DOHH2 (cell line): ENCODE measurements at regions not wholly inside any gene's neighbourhood (a gene's known extent, or its start where the extent isn't known, plus 50 kb on each side); places are given as distances from the start of the nearest gene placed in this dataset.

Source experiments
- H3F3A ChIP-seq: fragments of 200-600 bp; sonication (generic), shearing (Covaris generic); 2 replicates; pipeline ENCODE4 v1.6.0; 2016; ENCODE audit warnings: antibody characterized with exemption, mild to moderate bottlenecking; ENCODE audit not compliant: control insufficient read depth, insufficient read depth
- H3K27ac ChIP-seq: fragments of 200-600 bp; sonication (generic); 2 replicates; pipeline ENCODE4 v1.5.1; 2014; ENCODE audit warnings: low read depth, mild to moderate bottlenecking, low read length, moderate library complexity
- H3K27me3 ChIP-seq: fragments of 200-600 bp; sonication (generic); 2 replicates; pipeline ENCODE4 v1.6.1; 2014; ENCODE audit warnings: mild to moderate bottlenecking, low read length, mixed read lengths; ENCODE audit not compliant: control insufficient read depth
- H3K36me3 ChIP-seq: fragments of 200-600 bp; sonication (generic); 2 replicates; pipeline ENCODE4 v1.6.1; 2014; ENCODE audit warnings: mild to moderate bottlenecking, low read length, moderate library complexity, mixed read lengths; ENCODE audit not compliant: control insufficient read depth
- H3K4me1 ChIP-seq: fragments of 200-600 bp; sonication (generic); 2 replicates; pipeline ENCODE4 v1.6.1; 2014; ENCODE audit warnings: mild to moderate bottlenecking, low read length, mixed read lengths; ENCODE audit not compliant: control insufficient read depth
- H3K4me2 ChIP-seq: fragments of 200-600 bp; sonication (generic); 2 replicates; pipeline ENCODE4 v1.6.0; 2014; ENCODE audit warnings: mild to moderate bottlenecking, low read length, moderate library complexity
- H3K4me3 ChIP-seq: fragments of 200-600 bp; sonication (generic); 2 replicates; pipeline ENCODE4 v1.5.1; 2014; ENCODE audit warnings: mild to moderate bottlenecking, low read length, mixed read lengths
- H3K79me2 ChIP-seq: fragments of 200-600 bp; sonication (generic); 2 replicates; pipeline ENCODE4 v1.6.1; 2014; ENCODE audit warnings: mild to moderate bottlenecking, low read length, mixed read lengths; ENCODE audit not compliant: control insufficient read depth
- H3K9me2 ChIP-seq: fragments of 200-600 bp; sonication (generic); replicated peaks from 2 replicates; pipeline ENCODE4 v1.6.1; 2014; ENCODE audit warnings: mild to moderate bottlenecking, low read length, mixed read lengths; ENCODE audit not compliant: control insufficient read depth
- H3K9me3 ChIP-seq: fragments of 200-600 bp; sonication (generic); 2 replicates; pipeline ENCODE4 v1.6.1; 2014; ENCODE audit warnings: antibody characterized with exemption, low read length, mixed read lengths; ENCODE audit not compliant: control insufficient read depth, insufficient read depth
- H4K20me1 ChIP-seq: fragments of 200-600 bp; sonication (generic); 2 replicates; pipeline ENCODE4 v1.6.0; 2014; ENCODE audit warnings: low read depth, mild to moderate bottlenecking, antibody characterized with exemption, low read length, moderate library complexity; ENCODE audit not compliant: control insufficient read depth, insufficient read depth
- EZH2phosphoT487 ChIP-seq: fragments of 200-600 bp; sonication (generic); IDR thresholded peaks from 2 replicates; pipeline ENCODE4 v1.6.1; 2017; ENCODE audit warnings: borderline replicate concordance, mild to moderate bottlenecking, antibody characterized with exemption, low read length, moderate library complexity, mixed read lengths
- TF ChIP-seq, protein P1 (sequence below): fragments of 200-600 bp; sonication (generic); IDR thresholded peaks from one replicate; pipeline ENCODE4 v1.5.1; 2014; ENCODE audit warnings: antibody characterized with exemption, mild to moderate bottlenecking, low read depth, low read length; ENCODE audit not compliant: poor library complexity, severe bottlenecking

DNA sequence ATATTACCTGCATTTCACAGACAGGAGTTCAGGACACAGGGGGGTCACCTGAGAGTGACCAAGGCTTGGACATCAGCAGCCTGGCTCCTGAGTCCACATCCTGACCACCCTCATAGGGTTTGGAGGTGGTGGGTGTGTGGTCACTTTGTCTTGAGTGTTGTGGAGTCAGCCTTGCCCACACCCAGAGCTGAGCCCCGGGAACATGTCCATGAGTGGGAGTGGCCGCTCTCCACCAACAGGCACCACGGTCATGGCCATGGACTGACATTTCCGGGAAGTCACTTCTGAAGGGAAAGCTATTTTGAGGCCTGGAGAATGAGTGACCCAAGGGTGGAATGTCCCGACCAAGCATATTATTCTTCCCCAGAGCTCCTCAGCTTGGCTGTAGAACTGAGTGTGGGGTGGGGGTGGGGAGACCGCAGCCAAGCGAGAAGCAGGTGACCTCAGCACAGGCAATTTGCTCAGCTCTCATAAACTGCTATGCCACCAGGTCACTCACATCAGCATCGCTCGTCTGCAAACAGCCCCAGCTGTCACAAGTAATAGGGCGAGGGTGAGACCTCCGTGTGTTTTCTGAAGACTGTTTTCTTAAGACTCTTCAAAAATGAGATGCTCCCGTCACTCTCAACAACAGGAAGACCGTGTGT is 348.6 kb upstream of the CDH4 start:
- Histone ChIP-seq H3K4me3 (no peak overlapping the region), H3K9me2 (no peaks in the 10 kb centered on the region), H4K20me1 (no peaks in the 10 kb centered on the region), H3K4me2 (no peak overlapping the region), H3K27me3 (no peaks in the 10 kb centered on the region), H3K36me3 (no peaks in the 10 kb centered on the region), H3K79me2 (no peaks in the 10 kb centered on the region), H3K9me3 (no peaks in the 10 kb centered on the region), H3F3A (no peaks in the 10 kb centered on the region), H3K27ac (no peak overlapping the region), H3K4me1 (no peaks in the 10 kb centered on the region)
- TF ChIP-seq EZH2phosphoT487: no peak
- TF ChIP-seq, protein P1, sequence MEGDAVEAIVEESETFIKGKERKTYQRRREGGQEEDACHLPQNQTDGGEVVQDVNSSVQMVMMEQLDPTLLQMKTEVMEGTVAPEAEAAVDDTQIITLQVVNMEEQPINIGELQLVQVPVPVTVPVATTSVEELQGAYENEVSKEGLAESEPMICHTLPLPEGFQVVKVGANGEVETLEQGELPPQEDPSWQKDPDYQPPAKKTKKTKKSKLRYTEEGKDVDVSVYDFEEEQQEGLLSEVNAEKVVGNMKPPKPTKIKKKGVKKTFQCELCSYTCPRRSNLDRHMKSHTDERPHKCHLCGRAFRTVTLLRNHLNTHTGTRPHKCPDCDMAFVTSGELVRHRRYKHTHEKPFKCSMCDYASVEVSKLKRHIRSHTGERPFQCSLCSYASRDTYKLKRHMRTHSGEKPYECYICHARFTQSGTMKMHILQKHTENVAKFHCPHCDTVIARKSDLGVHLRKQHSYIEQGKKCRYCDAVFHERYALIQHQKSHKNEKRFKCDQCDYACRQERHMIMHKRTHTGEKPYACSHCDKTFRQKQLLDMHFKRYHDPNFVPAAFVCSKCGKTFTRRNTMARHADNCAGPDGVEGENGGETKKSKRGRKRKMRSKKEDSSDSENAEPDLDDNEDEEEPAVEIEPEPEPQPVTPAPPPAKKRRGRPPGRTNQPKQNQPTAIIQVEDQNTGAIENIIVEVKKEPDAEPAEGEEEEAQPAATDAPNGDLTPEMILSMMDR: no peak

GRCh38 chr20:60904730-60905129 is 347.3 kb upstream of the CDH4 start:
- no peak for TF ChIP-seq EZH2phosphoT487
- TF ChIP-seq, protein P1: no peak
- no peak overlapping the region for H3K27ac ChIP-seq
- no peaks in the 10 kb centered on the region for H3K4me1 ChIP-seq
- H3K9me2 ChIP-seq: no peaks in the 10 kb centered on the region
- no peak overlapping the region for H3K4me2 ChIP-seq
- H3K27me3 ChIP-seq: no peaks in the 10 kb centered on the region
- no peaks in the 10 kb centered on the region for H3K36me3 ChIP-seq
- H4K20me1 ChIP-seq: no peaks in the 10 kb centered on the region
- H3K79me2 ChIP-seq: no peaks in the 10 kb centered on the region
- no peaks in the 10 kb centered on the region for H3F3A ChIP-seq
- H3K4me3 ChIP-seq: no peak overlapping the region
- H3K9me3 ChIP-seq: no peaks in the 10 kb centered on the region

GRCh38 chr20:60905919-60906318 is 346.1 kb upstream of the CDH4 start:
- no peaks in the 10 kb centered on the region; the same call in 1 of the 2 replicates for H3K9me3 ChIP-seq
- no peak for TF ChIP-seq EZH2phosphoT487
- TF ChIP-seq, protein P1: no peak
- no peak overlapping the region for H3K4me2 ChIP-seq
- H3K4me1 ChIP-seq: no peaks in the 10 kb centered on the region
- no peak overlapping the region for H3K27ac ChIP-seq
- H3K4me3 ChIP-seq: no peak overlapping the region
- H3K9me2 ChIP-seq: no peaks in the 10 kb centered on the region
- no peaks in the 10 kb centered on the region for H3F3A ChIP-seq
- no peaks in the 10 kb centered on the region for H3K79me2 ChIP-seq
- H3K36me3 ChIP-seq: no peaks in the 10 kb centered on the region
- H4K20me1 ChIP-seq: no peaks in the 10 kb centered on the region
- no peaks in the 10 kb centered on the region for H3K27me3 ChIP-seq
